Smooth muscle cell (in vitro differentiated cells): ENCODE measurements at regions not wholly inside any gene's neighbourhood (a gene's known extent, or its start where the extent isn't known, plus 50 kb on each side); places are given as distances from the start of the nearest gene placed in this dataset.

ENCODE experiments used
- DNase-seq: peaks from one replicate; lab custom pipeline; 2025; ENCODE audit not compliant: unreplicated experiment; lab: John Stamatoyannopoulos, UW
- H2AFZ ChIP-seq: fragments of 200-600 bp; sonication (generic); 2 replicates; pipeline ENCODE4 v1.6.0; 2016; ENCODE audit warnings: antibody characterized with exemption, low read depth, mild to moderate bottlenecking
- H3F3A ChIP-seq: fragments of 200-600 bp; sonication (generic); 2 replicates; pipeline ENCODE4 v1.6.0; 2017; ENCODE audit warnings: antibody characterized with exemption, low read depth
- H3K27ac ChIP-seq: fragments of 200-600 bp; sonication (generic); 2 replicates; pipeline ENCODE4 v1.5.1; 2016; ENCODE audit warnings: low read depth, mild to moderate bottlenecking
- H3K27me3 ChIP-seq: fragments of 200-600 bp; sonication (generic); 2 replicates; pipeline ENCODE4 v1.6.1; 2016; ENCODE audit warnings: low read depth, mild to moderate bottlenecking
- H3K36me3 ChIP-seq: fragments of 200-600 bp; sonication (generic); 2 replicates; pipeline ENCODE4 v1.5.1; 2016; ENCODE audit warnings: low read depth
- H3K4me1 ChIP-seq: fragments of 200-600 bp; sonication (generic); 2 replicates; pipeline ENCODE4 v1.5.1; 2016; ENCODE audit warnings: low read depth
- H3K4me2 ChIP-seq: fragments of 200-600 bp; sonication (generic); 2 replicates; pipeline ENCODE4 v1.6.0; 2016; ENCODE audit warnings: mild to moderate bottlenecking
- H3K4me3 ChIP-seq: fragments of 200-600 bp; sonication (generic); 2 replicates; pipeline ENCODE4 v1.5.1; 2016; ENCODE audit warnings: mild to moderate bottlenecking
- H3K79me2 ChIP-seq: fragments of 200-600 bp; sonication (generic); 2 replicates; pipeline ENCODE4 v1.6.0; 2016; ENCODE audit warnings: low read depth, mild to moderate bottlenecking
- H3K9ac ChIP-seq: fragments of 200-600 bp; sonication (generic); 2 replicates; pipeline ENCODE4 v1.6.0; 2016; ENCODE audit warnings: low read depth
- H3K9me3 ChIP-seq: fragments of 200-600 bp; sonication (generic); replicated peaks from 2 replicates; pipeline ENCODE4 v1.5.1; 2016; ENCODE audit warnings: low read depth
- H4K20me1 ChIP-seq: fragments of 200-600 bp; sonication (generic); 2 replicates; pipeline ENCODE4 v1.6.0; 2016; ENCODE audit warnings: low read depth
- WGBS: methylation state at CpG from one replicate; pipeline ENCODE4 v1.1.7; 2016; ENCODE audit warnings: low lambda C conversion rate; 5-methylcytosine and 5-hydroxymethylcytosine counted together
- TF ChIP-seq, protein P1 (sequence below): fragments of 200-600 bp; sonication (generic); IDR thresholded peaks from 2 replicates; pipeline ENCODE4 v1.5.1; 2017; ENCODE audit warnings: borderline replicate concordance, mild to moderate bottlenecking, antibody characterized with exemption; ENCODE audit not compliant: insufficient read depth, poor library complexity, severe bottlenecking

DNA sequence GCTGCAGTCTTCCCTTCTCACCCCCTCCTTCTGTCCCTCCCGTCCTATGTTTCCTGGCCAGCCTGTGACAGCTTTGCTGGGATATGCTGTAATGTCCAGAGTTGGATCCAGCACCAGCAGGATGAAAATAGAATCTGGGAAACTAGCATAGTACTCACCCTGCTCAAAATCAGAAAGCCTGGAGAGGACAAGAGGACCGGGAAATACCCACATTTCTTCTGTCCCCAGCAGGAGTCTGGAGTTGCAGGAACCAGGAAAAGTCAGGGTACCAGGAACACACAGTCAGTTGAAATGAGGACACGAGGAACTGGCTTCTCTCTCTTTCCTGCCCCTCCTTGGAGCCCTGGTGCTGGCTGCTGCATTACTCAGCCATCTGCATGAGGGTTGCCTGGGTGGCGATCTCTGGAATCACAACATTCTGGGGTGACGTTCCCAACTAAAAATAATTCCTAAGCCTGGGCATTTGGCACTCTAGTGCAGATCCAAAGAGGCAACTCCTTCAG is 59.6 kb upstream of the NFIL3 start:
- Histone ChIP-seq H3K27me3 (no peaks in the 10 kb centered on the region), H4K20me1 (no peaks in the 10 kb centered on the region), H3K27ac (peak overlapping the region; percentile 23), H3K4me1 (peaks cover 9% of the 10 kb centered on the region), H3F3A (peaks cover 8% of the 10 kb centered on the region), H3K9ac (no peak overlapping the region), H3K79me2 (no peaks in the 10 kb centered on the region), H3K36me3 (no peaks in the 10 kb centered on the region), H3K4me2 (no peak overlapping the region), H3K4me3 (no peak overlapping the region), H2AFZ (peak overlapping the region; percentile 57), H3K9me3 (no peaks in the 10 kb centered on the region)
- TF ChIP-seq, protein P1, sequence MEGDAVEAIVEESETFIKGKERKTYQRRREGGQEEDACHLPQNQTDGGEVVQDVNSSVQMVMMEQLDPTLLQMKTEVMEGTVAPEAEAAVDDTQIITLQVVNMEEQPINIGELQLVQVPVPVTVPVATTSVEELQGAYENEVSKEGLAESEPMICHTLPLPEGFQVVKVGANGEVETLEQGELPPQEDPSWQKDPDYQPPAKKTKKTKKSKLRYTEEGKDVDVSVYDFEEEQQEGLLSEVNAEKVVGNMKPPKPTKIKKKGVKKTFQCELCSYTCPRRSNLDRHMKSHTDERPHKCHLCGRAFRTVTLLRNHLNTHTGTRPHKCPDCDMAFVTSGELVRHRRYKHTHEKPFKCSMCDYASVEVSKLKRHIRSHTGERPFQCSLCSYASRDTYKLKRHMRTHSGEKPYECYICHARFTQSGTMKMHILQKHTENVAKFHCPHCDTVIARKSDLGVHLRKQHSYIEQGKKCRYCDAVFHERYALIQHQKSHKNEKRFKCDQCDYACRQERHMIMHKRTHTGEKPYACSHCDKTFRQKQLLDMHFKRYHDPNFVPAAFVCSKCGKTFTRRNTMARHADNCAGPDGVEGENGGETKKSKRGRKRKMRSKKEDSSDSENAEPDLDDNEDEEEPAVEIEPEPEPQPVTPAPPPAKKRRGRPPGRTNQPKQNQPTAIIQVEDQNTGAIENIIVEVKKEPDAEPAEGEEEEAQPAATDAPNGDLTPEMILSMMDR, result no peak
- WGBS, result 59% methylated on average over 5 of the region's 5 CpGs
- DNase-seq, result no peak

DNA sequence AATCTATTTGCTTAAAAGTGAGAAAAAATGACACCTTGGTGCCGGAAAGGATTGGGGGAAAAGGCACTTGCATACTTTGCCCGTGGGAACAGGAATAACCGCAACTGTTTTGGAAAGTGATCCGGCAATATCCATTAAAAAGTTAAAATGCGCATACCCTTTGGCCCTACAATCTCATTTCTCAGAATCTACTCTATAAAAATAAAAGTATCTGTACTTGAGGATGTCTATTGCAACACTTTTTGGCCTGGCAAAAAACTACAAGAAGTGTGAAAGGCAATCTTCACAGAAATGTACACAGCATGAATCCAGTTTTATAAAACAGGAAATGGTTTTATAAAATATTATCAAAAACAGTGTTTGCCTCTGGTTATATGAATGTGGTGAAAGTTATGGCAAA is 58.3 kb upstream of the NFIL3 start:
- H4K20me1 ChIP-seq, result no peaks in the 10 kb centered on the region
- peaks cover 3% of the 10 kb centered on the region for H3F3A ChIP-seq
- TF ChIP-seq, protein P1, result no peak
- 83% methylated on average over 5 of the region's 5 CpGs for WGBS
- H3K27ac ChIP-seq, result no peak overlapping the region
- H3K4me3 ChIP-seq, result no peak overlapping the region
- no peak for DNase-seq
- H3K79me2 ChIP-seq, result no peaks in the 10 kb centered on the region
- H3K36me3 ChIP-seq, result no peaks in the 10 kb centered on the region
- no peak overlapping the region for H2AFZ ChIP-seq
- no peak overlapping the region for H3K9ac ChIP-seq
- peaks cover 12% of the 10 kb centered on the region for H3K4me1 ChIP-seq
- no peaks in the 10 kb centered on the region for H3K27me3 ChIP-seq
- no peaks in the 10 kb centered on the region for H3K9me3 ChIP-seq
- H3K4me2 ChIP-seq, result no peak overlapping the region

DNA sequence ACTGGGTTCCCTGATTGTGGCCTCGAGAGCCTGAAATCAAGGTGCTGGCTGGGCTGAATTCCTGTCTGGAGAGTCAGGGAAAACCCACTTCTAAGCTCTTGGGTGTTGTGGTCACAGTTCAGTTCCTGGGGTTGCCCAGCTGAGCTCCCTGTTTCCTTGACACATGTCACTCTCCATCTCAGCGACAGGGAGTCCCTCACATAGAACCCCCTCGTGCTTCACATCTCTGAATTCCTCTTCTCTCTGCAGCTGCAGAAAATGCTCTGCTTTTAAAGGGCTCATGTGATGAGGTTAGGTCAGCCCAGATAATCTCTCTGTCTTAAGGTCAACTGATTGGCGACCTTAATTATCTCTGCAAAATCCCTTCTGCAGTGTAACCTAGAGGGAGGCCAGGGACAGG is 53.5 kb upstream of the NFIL3 start:
- no peaks in the 10 kb centered on the region for H3K27me3 ChIP-seq
- TF ChIP-seq, protein P1, result no peak
- H3F3A ChIP-seq, result no peaks in the 10 kb centered on the region
- no peaks in the 10 kb centered on the region for H3K36me3 ChIP-seq
- 49% methylated on average over 4 of the region's 4 CpGs for WGBS
- no peaks in the 10 kb centered on the region for H3K9me3 ChIP-seq
- H4K20me1 ChIP-seq, result no peaks in the 10 kb centered on the region
- no peak overlapping the region for H3K27ac ChIP-seq
- DNase-seq, result no peak
- peaks cover 11% of the 10 kb centered on the region for H3K4me1 ChIP-seq
- no peaks in the 10 kb centered on the region for H3K79me2 ChIP-seq
- H2AFZ ChIP-seq, result peak overlapping the region; percentile 51
- H3K4me2 ChIP-seq, result peak overlapping the region; percentile 26
- H3K9ac ChIP-seq, result no peak overlapping the region
- H3K4me3 ChIP-seq, result no peak overlapping the region

DNA sequence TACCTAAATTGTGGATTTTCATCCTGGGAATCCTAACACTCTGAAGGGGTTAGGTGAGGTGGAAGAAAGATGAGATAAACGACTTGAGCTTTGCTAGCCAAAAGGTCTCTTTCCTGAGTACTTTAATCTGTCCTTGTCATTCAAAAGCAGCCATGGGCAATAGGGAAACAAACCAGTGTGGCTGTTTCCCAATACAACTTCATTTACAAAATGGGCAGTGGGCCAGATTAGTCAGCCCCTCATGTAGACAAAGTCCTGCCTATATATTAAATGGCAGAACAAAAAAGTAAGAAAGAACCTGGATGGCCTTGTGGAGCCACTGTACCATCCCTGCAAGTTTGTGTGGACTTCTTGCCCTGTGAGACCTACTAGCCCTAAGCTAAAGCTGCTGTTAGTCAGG is 51.0 kb upstream of the NFIL3 start:
- TF ChIP-seq, protein P1, result no peak
- Histone ChIP-seq H3K9ac (no peak overlapping the region), H3K36me3 (no peaks in the 10 kb centered on the region), H3K79me2 (no peaks in the 10 kb centered on the region), H3K9me3 (no peaks in the 10 kb centered on the region), H3K4me3 (no peak overlapping the region), H4K20me1 (no peaks in the 10 kb centered on the region), H3K4me2 (no peak overlapping the region), H3K27me3 (no peaks in the 10 kb centered on the region), H3F3A (no peaks in the 10 kb centered on the region), H3K4me1 (peaks cover 11% of the 10 kb centered on the region), H2AFZ (no peak overlapping the region), H3K27ac (no peak overlapping the region)
- 74% methylated on average over 1 of the region's 1 CpG for WGBS
- no peak for DNase-seq
